ENCODE measurements at regions not wholly inside any gene's neighbourhood (a gene's known extent, or its start where the extent isn't known, plus 50 kb on each side); places are given as distances from the start of the nearest gene placed in this dataset.

DNA sequence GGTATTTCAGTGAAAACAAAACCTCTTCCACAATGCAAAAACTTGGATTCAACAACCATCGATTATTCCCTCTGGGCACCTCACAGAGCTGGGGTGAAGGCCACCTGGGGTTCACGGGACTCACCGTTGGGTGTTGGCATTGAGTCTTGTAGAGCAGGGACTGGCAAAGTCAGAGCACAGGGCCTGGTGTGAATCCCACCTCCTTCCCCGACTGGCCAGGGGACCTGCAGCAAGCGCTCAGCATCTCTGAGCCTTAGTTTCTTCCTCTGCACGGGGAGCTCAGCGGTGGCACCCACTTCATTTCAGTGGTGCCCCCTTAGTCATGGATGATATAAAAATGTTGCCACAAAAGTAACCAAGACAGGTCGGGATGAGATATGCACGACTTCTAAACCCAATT is 100.4 kb downstream of the METRNL start:
- no peak for DNase-seq (ENCODE audit: low read depth, low spot score)
- H3K27ac ChIP-seq (ENCODE audit: low read length), result no peak overlapping the region
- H3K4me1 ChIP-seq (ENCODE audit: control insufficient read depth, insufficient read depth, low read length), result no peaks in the 10 kb centered on the region; the same call in 1 of the 2 replicates
- WGBS (ENCODE audit: insufficient coverage, insufficient read length), result no CpG with 5 or more reads among the region's 9 CpGs
- H3K27me3 ChIP-seq (ENCODE audit: control insufficient read depth, insufficient read depth, low read length), result no peaks in the 10 kb centered on the region
- H3K9me3 ChIP-seq (ENCODE audit: control insufficient read depth, insufficient read depth, low read length), result no peaks in the 10 kb centered on the region
- no peak overlapping the region for H3K4me3 ChIP-seq (ENCODE audit: low read length)
- no peaks in the 10 kb centered on the region; the same call in 1 of the 2 replicates for H3K36me3 ChIP-seq (ENCODE audit: control insufficient read depth, insufficient read depth, low read length)

DNA sequence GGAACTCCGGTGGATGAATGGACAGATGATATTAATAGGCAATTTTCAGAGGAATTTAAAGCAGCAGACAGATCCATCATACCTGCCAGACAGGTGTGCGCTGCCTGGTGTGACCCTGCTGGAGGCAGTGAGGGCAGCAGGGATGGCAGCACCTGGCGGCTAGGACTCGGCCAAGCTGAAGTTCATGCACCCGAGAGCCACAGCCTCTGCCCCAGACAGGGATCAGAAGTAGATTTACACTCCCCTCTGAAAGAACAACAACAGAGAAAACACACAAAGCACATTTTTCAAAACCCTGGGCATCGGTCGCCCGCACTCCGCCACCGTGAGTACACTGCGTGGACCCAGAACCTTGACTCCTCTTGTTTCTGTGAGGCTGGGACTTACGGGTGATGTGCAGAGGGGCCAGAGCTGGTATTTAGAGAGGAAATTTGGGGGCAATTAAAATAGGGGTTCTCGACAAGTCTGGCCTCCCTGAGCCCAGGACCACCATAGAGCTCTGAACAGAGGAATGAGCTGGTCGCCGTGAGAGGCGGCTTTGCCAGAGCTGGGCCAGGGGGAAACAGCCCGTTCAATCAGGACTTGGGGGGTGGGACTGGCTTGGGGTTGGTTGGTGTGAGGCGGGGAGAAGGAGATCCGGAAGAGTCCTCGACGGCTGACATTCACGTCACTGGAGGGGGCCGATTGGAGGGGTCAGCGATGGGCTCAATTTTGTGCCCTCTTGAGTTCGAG is 101.0 kb downstream of the METRNL start:
- WGBS (ENCODE audit: insufficient coverage, insufficient read length), result no CpG with 5 or more reads among the region's 25 CpGs
- Histone ChIP-seq H3K27ac (ENCODE audit: low read length) (no peak overlapping the region), H3K36me3 (ENCODE audit: control insufficient read depth, insufficient read depth, low read length) (no peaks in the 10 kb centered on the region; the same call in 1 of the 2 replicates), H3K27me3 (ENCODE audit: control insufficient read depth, insufficient read depth, low read length) (no peaks in the 10 kb centered on the region), H3K9me3 (ENCODE audit: control insufficient read depth, insufficient read depth, low read length) (no peaks in the 10 kb centered on the region), H3K4me3 (ENCODE audit: low read length) (no peak overlapping the region), H3K4me1 (ENCODE audit: control insufficient read depth, insufficient read depth, low read length) (no peaks in the 10 kb centered on the region; the same call in 1 of the 2 replicates)
- DNase-seq (ENCODE audit: low read depth, low spot score), result no peak

DNA sequence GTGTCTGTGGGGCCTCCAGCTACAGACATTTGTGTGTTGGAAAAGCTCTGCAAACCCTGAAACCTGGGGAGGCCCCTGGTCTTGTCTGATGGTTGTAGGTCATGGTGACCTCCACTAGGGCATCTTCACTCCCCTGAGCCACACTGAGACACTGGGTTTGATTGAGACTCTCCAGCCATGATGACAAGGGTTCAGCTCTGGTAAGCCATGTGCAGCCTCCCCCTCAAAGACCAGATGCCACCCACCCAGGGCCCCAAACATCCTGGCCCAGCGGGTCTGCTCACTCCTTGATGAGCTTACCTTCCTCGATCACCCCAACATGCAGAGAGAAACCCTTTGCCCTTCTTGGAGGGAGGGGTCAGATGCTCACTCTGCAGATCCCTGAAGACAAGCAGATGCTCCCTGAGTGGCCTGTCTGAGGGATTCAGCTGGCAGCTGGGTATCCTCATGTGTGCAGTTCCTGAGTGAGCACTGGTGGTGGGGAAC is 101.6 kb downstream of the METRNL start:
- no peaks in the 10 kb centered on the region for H3K27me3 ChIP-seq (ENCODE audit: control insufficient read depth, insufficient read depth, low read length)
- no peaks in the 10 kb centered on the region for H3K9me3 ChIP-seq (ENCODE audit: control insufficient read depth, insufficient read depth, low read length)
- no peak overlapping the region for H3K4me3 ChIP-seq (ENCODE audit: low read length)
- H3K27ac ChIP-seq (ENCODE audit: low read length), result no peak overlapping the region
- no peaks in the 10 kb centered on the region; the same call in 1 of the 2 replicates for H3K36me3 ChIP-seq (ENCODE audit: control insufficient read depth, insufficient read depth, low read length)
- WGBS (ENCODE audit: insufficient coverage, insufficient read length), result no CpG with 5 or more reads among the region's 2 CpGs
- no peaks in the 10 kb centered on the region; the same call in 1 of the 2 replicates for H3K4me1 ChIP-seq (ENCODE audit: control insufficient read depth, insufficient read depth, low read length)
- DNase-seq (ENCODE audit: low read depth, low spot score), result no peak

DNA sequence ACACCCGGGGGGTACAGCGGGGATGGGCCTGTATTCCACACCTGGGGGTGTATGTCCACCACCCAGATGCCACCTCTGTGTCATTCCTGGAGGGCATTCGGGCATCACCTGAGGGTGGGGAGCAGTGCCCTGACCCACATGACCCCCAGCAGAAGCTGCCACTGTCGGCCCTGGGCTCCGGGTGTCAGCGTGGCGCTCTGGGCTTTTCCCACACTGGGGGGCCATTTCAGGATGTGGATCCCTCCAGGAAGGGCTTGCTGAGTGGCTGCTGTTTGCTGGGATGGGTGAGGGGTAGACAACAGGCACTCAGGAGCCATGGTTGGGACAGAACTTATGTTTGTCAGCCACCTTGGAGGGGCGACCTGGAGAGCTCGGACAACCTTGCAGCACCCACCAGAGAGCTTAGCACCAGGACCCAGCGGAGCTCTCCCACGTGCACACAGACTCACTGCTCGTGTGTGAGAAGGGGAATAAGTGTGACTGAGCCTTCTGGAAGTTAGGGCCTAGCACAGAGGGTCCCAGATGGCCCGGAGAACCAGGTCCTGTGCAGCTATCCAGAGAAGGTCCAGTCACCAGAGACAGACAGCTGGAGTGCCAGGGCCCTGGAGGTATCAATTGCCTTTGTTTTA is 102.7 kb downstream of the METRNL start:
- no peak for DNase-seq (ENCODE audit: low read depth, low spot score)
- H3K27ac ChIP-seq (ENCODE audit: low read length), result no peak overlapping the region
- H3K27me3 ChIP-seq (ENCODE audit: control insufficient read depth, insufficient read depth, low read length), result no peaks in the 10 kb centered on the region
- no peaks in the 10 kb centered on the region; the same call in 1 of the 2 replicates for H3K36me3 ChIP-seq (ENCODE audit: control insufficient read depth, insufficient read depth, low read length)
- H3K4me3 ChIP-seq (ENCODE audit: low read length), result no peak overlapping the region
- H3K9me3 ChIP-seq (ENCODE audit: control insufficient read depth, insufficient read depth, low read length), result no peaks in the 10 kb centered on the region
- no peaks in the 10 kb centered on the region; the same call in 1 of the 2 replicates for H3K4me1 ChIP-seq (ENCODE audit: control insufficient read depth, insufficient read depth, low read length)
- WGBS (ENCODE audit: insufficient coverage, insufficient read length), result no CpG with 5 or more reads among the region's 13 CpGs

DNA sequence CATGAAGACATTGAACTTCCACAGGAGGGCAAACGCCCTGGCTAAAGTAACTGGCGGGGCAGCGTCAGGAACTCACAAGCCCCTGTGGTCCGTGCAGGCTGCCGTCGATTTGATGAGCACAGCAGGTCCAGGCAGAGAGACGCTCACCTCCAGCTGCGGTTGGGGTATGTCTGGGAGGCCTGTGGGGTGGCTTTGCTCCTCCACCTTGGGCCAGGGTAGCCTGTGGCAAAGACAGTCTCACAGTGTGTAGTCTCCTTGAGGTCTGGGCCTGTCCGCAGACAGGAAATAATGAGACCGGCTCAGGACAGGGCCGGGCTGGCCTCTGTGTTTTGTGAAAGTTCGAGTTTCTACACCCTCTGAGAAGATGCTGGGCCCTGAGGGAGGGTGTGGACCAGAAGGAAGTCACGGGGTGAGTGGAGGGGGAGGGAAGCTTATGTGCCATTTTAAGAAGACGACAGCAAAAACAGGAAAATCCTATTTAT is 103.3 kb downstream of the METRNL start:
- no peaks in the 10 kb centered on the region; the same call in 1 of the 2 replicates for H3K4me1 ChIP-seq (ENCODE audit: control insufficient read depth, insufficient read depth, low read length)
- no peak overlapping the region for H3K4me3 ChIP-seq (ENCODE audit: low read length)
- H3K36me3 ChIP-seq (ENCODE audit: control insufficient read depth, insufficient read depth, low read length), result no peaks in the 10 kb centered on the region; the same call in 1 of the 2 replicates
- H3K9me3 ChIP-seq (ENCODE audit: control insufficient read depth, insufficient read depth, low read length), result no peaks in the 10 kb centered on the region
- WGBS (ENCODE audit: insufficient coverage, insufficient read length), result no CpG with 5 or more reads among the region's 14 CpGs
- DNase-seq (ENCODE audit: low read depth, low spot score), result no peak
- no peaks in the 10 kb centered on the region for H3K27me3 ChIP-seq (ENCODE audit: control insufficient read depth, insufficient read depth, low read length)
- no peak overlapping the region for H3K27ac ChIP-seq (ENCODE audit: low read length)

DNA sequence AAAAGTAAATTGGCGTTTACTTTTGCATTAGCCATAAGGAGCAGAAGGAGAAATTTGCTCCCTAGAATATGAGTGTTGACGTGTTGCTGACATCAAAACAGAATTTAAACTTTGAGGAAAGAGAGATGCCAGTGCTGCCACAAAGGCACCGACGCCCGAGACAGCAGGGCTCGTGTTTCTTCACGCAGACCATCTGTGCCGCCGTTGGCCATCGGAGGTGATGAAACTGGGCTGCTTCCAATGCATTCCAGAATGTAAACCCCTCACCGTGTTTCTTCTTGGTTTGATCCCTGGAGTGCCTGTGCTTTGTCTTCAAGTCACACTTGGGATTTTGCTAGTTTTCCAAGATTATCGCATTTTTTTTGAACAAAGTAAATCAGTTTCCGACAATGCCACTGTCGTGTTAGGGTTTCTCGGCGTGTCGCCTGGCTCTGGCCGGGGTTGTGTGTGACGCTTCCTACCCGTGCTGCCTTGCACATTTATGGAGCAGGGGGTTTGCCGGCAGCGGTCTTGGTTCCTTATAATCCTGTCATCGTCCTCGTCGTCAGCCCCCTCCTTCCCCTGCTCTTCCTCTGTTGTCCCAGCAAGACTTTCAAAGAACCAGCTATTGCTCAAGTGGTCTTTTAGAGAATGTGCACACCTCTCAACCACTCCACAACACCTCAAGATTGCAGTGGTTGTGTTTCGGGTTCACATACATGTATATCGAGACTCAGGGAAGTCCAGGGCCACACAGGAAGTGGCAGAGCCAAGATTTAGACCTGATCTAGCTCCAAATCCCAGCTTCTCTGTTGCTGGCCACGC is 103.9 kb downstream of the METRNL start:
- H3K27me3 ChIP-seq (ENCODE audit: control insufficient read depth, insufficient read depth, low read length), result no peaks in the 10 kb centered on the region
- H3K4me3 ChIP-seq (ENCODE audit: low read length), result no peak overlapping the region
- no CpG with 5 or more reads among the region's 28 CpGs for WGBS (ENCODE audit: insufficient coverage, insufficient read length)
- no peaks in the 10 kb centered on the region for H3K9me3 ChIP-seq (ENCODE audit: control insufficient read depth, insufficient read depth, low read length)
- no peaks in the 10 kb centered on the region; the same call in 1 of the 2 replicates for H3K4me1 ChIP-seq (ENCODE audit: control insufficient read depth, insufficient read depth, low read length)
- H3K27ac ChIP-seq (ENCODE audit: low read length), result no peak overlapping the region
- DNase-seq (ENCODE audit: low read depth, low spot score), result no peak
- H3K36me3 ChIP-seq (ENCODE audit: control insufficient read depth, insufficient read depth, low read length), result no peaks in the 10 kb centered on the region

DNA sequence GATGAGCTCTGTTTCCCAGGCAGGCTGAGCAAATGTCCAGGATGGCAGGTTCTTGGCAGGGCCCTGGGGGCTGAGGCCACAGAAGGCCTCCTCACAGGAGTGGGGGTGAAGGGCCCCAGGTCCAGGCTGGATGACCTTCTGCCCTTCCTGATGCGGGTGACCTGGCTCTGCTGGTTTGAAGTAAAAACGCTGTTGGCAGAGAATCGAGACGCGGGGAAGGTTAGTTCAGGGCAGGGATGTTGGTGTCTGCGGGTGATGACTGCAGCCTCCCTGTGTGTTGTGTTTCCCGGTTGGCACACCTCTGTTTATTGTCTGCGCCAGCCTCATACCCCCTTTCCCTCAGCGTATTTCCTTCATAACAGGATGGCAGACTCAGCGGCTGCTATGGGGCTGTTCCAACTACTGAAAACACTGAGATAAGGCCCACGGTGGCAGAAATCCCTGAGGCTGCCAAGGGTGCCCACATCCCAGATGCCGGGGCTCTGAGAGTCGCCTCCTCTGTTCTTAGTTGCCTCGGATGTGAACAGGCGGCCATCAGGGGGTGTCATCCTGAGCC is 104.6 kb downstream of the METRNL start:
- no peak overlapping the region for H3K27ac ChIP-seq (ENCODE audit: low read length)
- no peaks in the 10 kb centered on the region for H3K9me3 ChIP-seq (ENCODE audit: control insufficient read depth, insufficient read depth, low read length)
- H3K4me3 ChIP-seq (ENCODE audit: low read length), result no peak overlapping the region
- no peaks in the 10 kb centered on the region; the same call in 1 of the 2 replicates for H3K4me1 ChIP-seq (ENCODE audit: control insufficient read depth, insufficient read depth, low read length)
- no peak for DNase-seq (ENCODE audit: low read depth, low spot score)
- WGBS (ENCODE audit: insufficient coverage, insufficient read length), result no CpG with 5 or more reads among the region's 15 CpGs
- H3K36me3 ChIP-seq (ENCODE audit: control insufficient read depth, insufficient read depth, low read length), result no peaks in the 10 kb centered on the region
- H3K27me3 ChIP-seq (ENCODE audit: control insufficient read depth, insufficient read depth, low read length), result no peaks in the 10 kb centered on the region

DNA sequence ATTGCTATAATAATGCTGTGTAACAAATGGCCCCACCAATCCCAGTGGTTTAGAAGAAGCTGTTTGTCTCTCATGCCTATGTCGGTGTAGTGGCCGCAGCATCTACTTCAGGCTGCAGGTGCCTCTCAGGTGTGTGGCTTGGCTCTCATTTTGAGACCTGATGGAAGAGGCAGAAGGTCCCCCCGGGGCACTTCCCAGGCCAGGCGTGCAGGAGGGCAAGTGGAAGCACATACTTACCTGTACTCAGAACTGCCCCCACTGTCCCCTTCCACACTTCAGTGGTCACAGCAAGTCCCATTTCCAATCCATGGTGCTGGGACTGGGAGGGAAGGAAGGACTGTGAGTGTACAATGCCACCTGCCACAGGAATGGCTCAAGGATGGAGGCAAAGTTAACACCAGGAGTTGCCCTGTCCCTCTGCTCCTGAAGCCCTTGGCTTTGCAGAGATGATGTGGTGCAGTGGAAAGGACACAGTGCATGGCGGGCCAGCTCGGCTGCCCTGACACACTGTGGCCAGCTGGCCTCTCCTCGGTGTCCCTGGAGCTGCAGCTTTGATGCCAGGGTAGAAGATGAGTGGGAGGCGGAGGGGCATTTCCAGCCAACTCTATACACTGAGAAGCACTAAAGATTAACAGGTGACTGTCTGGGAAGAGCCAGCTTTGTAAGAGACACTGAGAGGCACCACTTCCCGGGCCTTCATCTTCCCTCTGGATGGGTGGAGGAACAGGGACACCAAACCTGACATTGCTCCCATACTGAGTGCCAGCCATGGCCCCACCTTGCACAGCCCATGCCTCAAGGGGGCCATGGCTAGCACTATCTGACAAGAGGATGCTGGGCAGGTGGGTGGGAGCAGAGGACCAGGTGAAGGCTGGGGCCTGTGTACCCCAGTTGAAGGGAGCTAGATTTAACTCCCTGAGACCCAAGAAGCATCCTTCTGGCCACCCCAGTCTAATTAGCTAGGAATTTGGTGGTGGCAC is 105.9 kb downstream of the METRNL start:
- Histone ChIP-seq H3K9me3 (ENCODE audit: control insufficient read depth, insufficient read depth, low read length) (peaks cover 3% of the 10 kb centered on the region; the same call in 1 of the 2 replicates), H3K4me1 (ENCODE audit: control insufficient read depth, insufficient read depth, low read length) (no peaks in the 10 kb centered on the region; the same call in 1 of the 2 replicates), H3K36me3 (ENCODE audit: control insufficient read depth, insufficient read depth, low read length) (no peaks in the 10 kb centered on the region), H3K27ac (ENCODE audit: low read length) (no peak overlapping the region), H3K4me3 (ENCODE audit: low read length) (no peak overlapping the region), H3K27me3 (ENCODE audit: control insufficient read depth, insufficient read depth, low read length) (no peaks in the 10 kb centered on the region)
- no CpG with 5 or more reads among the region's 9 CpGs for WGBS (ENCODE audit: insufficient coverage, insufficient read length)
- no peak for DNase-seq (ENCODE audit: low read depth, low spot score)

DNA sequence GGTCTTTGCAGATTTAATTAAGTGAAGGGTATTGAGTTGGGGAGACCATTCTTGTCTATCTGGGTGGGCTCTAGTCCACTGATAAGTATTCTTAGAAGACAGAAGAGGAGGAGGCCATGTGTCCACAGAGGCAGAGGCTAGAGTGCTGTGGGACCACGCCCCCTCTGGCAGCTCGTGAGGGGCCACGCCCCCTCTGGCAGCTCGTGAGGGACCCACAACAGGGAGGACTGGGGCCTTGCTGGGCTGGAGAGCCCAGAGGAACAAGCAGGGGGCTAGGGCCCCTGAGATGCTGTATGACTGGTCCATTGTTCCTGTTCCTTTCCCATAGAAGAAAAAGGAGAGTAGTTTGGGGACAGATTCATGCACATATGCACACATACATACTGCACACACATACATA is 106.8 kb downstream of the METRNL start:
- Histone ChIP-seq H3K4me1 (ENCODE audit: control insufficient read depth, insufficient read depth, low read length) (no peaks in the 10 kb centered on the region; the same call in 1 of the 2 replicates), H3K27ac (ENCODE audit: low read length) (no peak overlapping the region), H3K36me3 (ENCODE audit: control insufficient read depth, insufficient read depth, low read length) (no peaks in the 10 kb centered on the region), H3K4me3 (ENCODE audit: low read length) (no peak overlapping the region), H3K27me3 (ENCODE audit: control insufficient read depth, insufficient read depth, low read length) (no peaks in the 10 kb centered on the region), H3K9me3 (ENCODE audit: control insufficient read depth, insufficient read depth, low read length) (peaks cover 4% of the 10 kb centered on the region; the same call in 1 of the 2 replicates)
- WGBS (ENCODE audit: insufficient coverage, insufficient read length), result no CpG with 5 or more reads among the region's 4 CpGs
- DNase-seq (ENCODE audit: low read depth, low spot score), result no peak

All from iPS DF 6.9 (cell line).